ENCODE measurements at regions not wholly inside any gene's neighbourhood (a gene's known extent, or its start where the extent isn't known, plus 50 kb on each side); places are given as distances from the start of the nearest gene placed in this dataset.

DNA sequence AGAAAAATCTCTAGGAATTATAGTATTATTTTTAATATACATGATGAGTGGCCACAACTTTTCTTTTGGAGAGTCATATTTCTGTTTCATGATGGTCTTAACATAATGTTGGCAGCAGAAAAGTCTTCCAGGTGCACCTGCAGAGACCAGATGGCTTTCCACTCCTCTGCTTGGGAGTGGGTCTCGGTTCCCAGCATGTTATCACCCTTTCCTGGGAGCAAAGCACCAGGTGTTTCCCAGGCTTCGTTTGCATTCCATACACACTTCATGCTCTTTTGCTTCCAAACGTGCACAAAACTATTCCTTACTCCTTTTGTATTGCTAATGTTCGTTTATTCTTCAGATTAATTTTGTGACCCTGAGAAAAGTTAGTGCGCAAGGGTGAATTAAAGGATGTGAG, 305.2 kb downstream of the CDH2 start:
- H4K8ac ChIP-seq (replicated peaks; ENCODE audit: insufficient read length, low read depth, low read length) = no peak overlapping the region
- Mint-ChIP-seq H3K36me3 (ENCODE audit: insufficient read depth in 1 of 3, low read depth in 3 of 3) (no peaks in the 10 kb centered on the region), H3K27ac (peak overlapping the region in 1 of 3 experiments; percentile 50; a peak in 2 of 7 replicates), H3K4me1 (peaks cover 6 to 9% of the 10 kb centered on the region in 2 experiments), H3K9me3 (no peaks in the 10 kb centered on the region; a peak in 1 of 5 replicates), H3K4me3 (no peak overlapping the region), H3K27me3 (ENCODE audit: low read depth) (no peaks in the 10 kb centered on the region)
- H3K23me2 ChIP-seq (ENCODE audit: insufficient read length, low read depth, low read length, poor library complexity, severe bottlenecking) = no peaks in the 10 kb centered on the region
- H2AK5ac ChIP-seq (ENCODE audit: insufficient read length, low read length) = no peak overlapping the region
- WGBS (ENCODE audit: extremely low coverage, insufficient read length, low lambda C conversion rate) = no CpG with 5 or more reads among the region's 5 CpGs
- H2BK120ac ChIP-seq (ENCODE audit: low read depth, low read length, poor library complexity, severe bottlenecking) = no peak overlapping the region
- H2BK12ac ChIP-seq (ENCODE audit: insufficient read length, low read depth, low read length) = no peak overlapping the region
- no peak overlapping the region for H3K4ac ChIP-seq (ENCODE audit: low read depth, low read length)
- H3K27ac ChIP-seq (ENCODE audit: insufficient read length, low read depth, low read length) = no peak overlapping the region
- no peak overlapping the region for H3K4me2 ChIP-seq (ENCODE audit: insufficient read depth, insufficient read length, low read length)
- no peak overlapping the region for H3K56ac ChIP-seq (ENCODE audit: insufficient read length, low read depth, low read length)
- no peaks in the 10 kb centered on the region for H4K20me1 ChIP-seq (ENCODE audit: control insufficient read depth, insufficient read depth, insufficient read length)
- H3K14ac ChIP-seq (ENCODE audit: insufficient read depth, low read length) = no peak overlapping the region
- H3K27me3 ChIP-seq (ENCODE audit: insufficient read depth, low read length) = no peaks in the 10 kb centered on the region
- H4K5ac ChIP-seq (ENCODE audit: insufficient read length, low read depth, low read length) = no peak overlapping the region
- no peak overlapping the region for H2BK15ac ChIP-seq (ENCODE audit: low read depth, low read length)
- H4K91ac ChIP-seq (ENCODE audit: insufficient read length, low read depth, low read length) = no peak overlapping the region
- H3T11ph ChIP-seq (ENCODE audit: low read length) = no peak overlapping the region
- no peak overlapping the region for H2BK20ac ChIP-seq (ENCODE audit: low read depth, low read length, poor library complexity, severe bottlenecking)
- no peak overlapping the region for H2AFZ ChIP-seq (ENCODE audit: low read length)
- H2BK5ac ChIP-seq (ENCODE audit: insufficient read length, low read length) = no peak overlapping the region
- no peaks in the 10 kb centered on the region for H3K79me1 ChIP-seq (ENCODE audit: insufficient read depth, low read depth, low read length, poor library complexity, severe bottlenecking)
- DNase-seq = no peak
- no peaks in the 10 kb centered on the region for H3K9me3 ChIP-seq (ENCODE audit: control insufficient read depth, low read depth, low read length)
- no peaks in the 10 kb centered on the region for H3K4me1 ChIP-seq (ENCODE audit: insufficient read depth, low read length)
- H3K79me2 ChIP-seq (ENCODE audit: insufficient read depth, low read length) = no peaks in the 10 kb centered on the region
- no peak overlapping the region for H3K23ac ChIP-seq (ENCODE audit: insufficient read length, low read depth, low read length)
- TF ChIP-seq, protein P1, sequence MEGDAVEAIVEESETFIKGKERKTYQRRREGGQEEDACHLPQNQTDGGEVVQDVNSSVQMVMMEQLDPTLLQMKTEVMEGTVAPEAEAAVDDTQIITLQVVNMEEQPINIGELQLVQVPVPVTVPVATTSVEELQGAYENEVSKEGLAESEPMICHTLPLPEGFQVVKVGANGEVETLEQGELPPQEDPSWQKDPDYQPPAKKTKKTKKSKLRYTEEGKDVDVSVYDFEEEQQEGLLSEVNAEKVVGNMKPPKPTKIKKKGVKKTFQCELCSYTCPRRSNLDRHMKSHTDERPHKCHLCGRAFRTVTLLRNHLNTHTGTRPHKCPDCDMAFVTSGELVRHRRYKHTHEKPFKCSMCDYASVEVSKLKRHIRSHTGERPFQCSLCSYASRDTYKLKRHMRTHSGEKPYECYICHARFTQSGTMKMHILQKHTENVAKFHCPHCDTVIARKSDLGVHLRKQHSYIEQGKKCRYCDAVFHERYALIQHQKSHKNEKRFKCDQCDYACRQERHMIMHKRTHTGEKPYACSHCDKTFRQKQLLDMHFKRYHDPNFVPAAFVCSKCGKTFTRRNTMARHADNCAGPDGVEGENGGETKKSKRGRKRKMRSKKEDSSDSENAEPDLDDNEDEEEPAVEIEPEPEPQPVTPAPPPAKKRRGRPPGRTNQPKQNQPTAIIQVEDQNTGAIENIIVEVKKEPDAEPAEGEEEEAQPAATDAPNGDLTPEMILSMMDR (conservative IDR thresholded peaks at IDR 0.05) = no peak
- H3K9ac ChIP-seq (ENCODE audit: extremely low read depth, insufficient read length, low read length) = no peak overlapping the region
- no peak overlapping the region for H3K18ac ChIP-seq (ENCODE audit: insufficient read length, low read depth, low read length)
